Brain microvascular endothelial cell (primary cell): ENCODE measurements at regions not wholly inside any gene's neighbourhood (a gene's known extent, or its start where the extent isn't known, plus 50 kb on each side); places are given as distances from the start of the nearest gene placed in this dataset.

Experiments used
- DNase-seq: peaks from one replicate; pipeline ENCODE4 v3.0.0-alpha.2; 2020
- H3K27ac ChIP-seq: fragments of 250-450 bp; sonication (Bioruptor Pico); 2 replicates; pipeline ENCODE4 v1.5.1; 2020; ENCODE audit warnings: mild to moderate bottlenecking, moderate library complexity
- H3K27me3 ChIP-seq: fragments of 250-450 bp; sonication (Bioruptor Pico); replicated peaks from 2 replicates; pipeline ENCODE4 v1.5.1; 2020; ENCODE audit warnings: mild to moderate bottlenecking
- H3K36me3 ChIP-seq: fragments of 250-450 bp; sonication (Bioruptor Pico); replicated peaks from 2 replicates; pipeline ENCODE4 v1.5.1; 2020; ENCODE audit warnings: mild to moderate bottlenecking
- H3K4me3 ChIP-seq: 2 replicates; pipeline ENCODE4 v1.5.1; 2011; ENCODE audit warnings: low read depth, mild to moderate bottlenecking, control low read depth, low read length, moderate library complexity
- CTCF ChIP-seq: IDR thresholded peaks from 2 replicates; pipeline ENCODE4 v1.5.1; 2011; ENCODE audit warnings: low read depth, mild to moderate bottlenecking, moderate library complexity, low read length, control low read depth, inconsistent platforms; ENCODE audit errors: missing control alignments
- in situ Hi-C: cut with HindIII; loops from 2 replicates; pipeline ENCODE4 v1.10.0; 2017; ENCODE audit warnings: low sequenced_read_pairs, low pct_ligation_motif_present

- in situ Hi-C loops, result no loop called here
- DNase-seq, result no peak
- Histone ChIP-seq H3K27me3 (peaks cover 19% of the 10 kb centered on the region), H3K4me3 (no peak overlapping the region), H3K27ac (no peak overlapping the region), H3K36me3 (no peaks in the 10 kb centered on the region)
- no peak for TF ChIP-seq CTCF
Observed at GRCh38 chr12:114735011-114735410, 51.0 kb upstream of the TBX3 start.

GRCh38 chr12:114733919-114734318 is 49.9 kb upstream of the TBX3 start:
- H3K27ac ChIP-seq, result no peak overlapping the region
- no peak for DNase-seq
- H3K36me3 ChIP-seq, result no peaks in the 10 kb centered on the region
- no peak overlapping the region for H3K4me3 ChIP-seq
- TF ChIP-seq CTCF, result no peak
- H3K27me3 ChIP-seq, result peaks cover 19% of the 10 kb centered on the region
- in situ Hi-C loops, result no loop called here
